Globus pallidus (tissue), 1 donor: ENCODE measurements at regions not wholly inside any gene's neighbourhood (a gene's known extent, or its start where the extent isn't known, plus 50 kb on each side); places are given as distances from the start of the nearest gene placed in this dataset.
"Not testable (repeated sequence)": the region's sequence is repeated elsewhere in the genome, so short reads cannot be mapped to it uniquely, and the experiment has no call there.

Source experiments
- DNase-seq: peaks from one replicate; pipeline ENCODE4 v3.0.0-alpha.2; 2015; ENCODE audit warnings: low spot score

DNA sequence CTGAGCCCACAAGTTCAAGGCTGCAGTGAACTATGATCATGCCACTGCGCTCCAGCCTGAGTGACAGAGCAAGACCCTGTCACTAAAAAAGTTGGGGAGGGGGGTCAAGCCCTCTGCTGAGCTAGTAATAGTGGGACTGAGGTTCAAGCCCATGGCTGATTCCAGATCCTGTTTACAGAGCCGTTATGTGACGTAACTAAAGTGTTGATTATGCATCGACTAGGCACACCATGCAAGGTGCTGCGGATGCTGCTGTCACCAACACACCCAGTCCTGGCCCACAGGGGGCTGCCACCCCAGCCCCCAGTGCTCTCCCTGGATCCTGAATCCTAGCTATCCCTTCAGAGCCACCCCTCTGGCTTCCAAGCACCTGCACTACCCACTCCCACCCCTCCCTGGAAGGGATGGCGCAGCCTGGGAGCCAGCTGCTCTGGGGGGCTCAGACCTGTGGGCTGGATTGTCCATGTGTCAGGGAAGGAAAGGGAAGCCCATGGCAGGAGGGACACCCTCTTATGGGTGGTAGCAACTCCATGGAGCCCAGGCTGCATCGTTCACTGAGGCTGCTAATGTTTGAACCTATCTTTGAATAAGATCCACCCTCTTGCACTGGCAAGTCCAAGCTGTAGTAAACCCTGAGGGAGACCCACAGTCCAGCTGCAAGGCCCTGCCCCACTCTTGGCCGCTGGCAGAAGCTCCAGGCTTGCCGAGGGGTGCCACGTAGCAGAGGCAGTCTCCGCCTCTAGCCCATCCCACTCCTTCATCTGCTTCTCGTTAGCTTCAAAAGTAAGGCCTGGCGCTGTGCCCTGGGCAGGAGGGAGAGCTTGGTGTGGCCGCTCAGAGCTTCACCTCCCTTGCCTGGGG is 95.0 kb downstream of the SNX5 start:
- no peak for DNase-seq

DNA sequence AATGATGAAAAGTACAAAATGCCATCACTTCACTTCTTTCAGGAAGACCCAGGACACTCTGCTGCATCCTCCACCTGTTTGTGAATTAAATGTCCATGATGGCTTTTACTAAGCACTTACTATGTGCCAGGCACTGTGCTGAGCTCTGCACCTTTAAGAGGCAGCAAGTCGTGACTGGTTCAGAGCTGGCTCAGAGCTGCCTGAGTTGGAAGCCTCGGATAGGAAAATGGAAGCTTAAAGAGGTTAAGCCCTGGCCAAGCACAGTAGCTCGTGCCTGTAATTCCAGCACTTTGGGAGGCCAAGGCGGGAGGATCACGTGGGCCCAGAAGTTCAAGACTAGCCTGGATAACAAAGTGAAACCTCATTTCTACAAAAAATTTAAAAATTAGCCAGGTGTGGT is 95.6 kb downstream of the SNX5 start:
- DNase-seq = no peak

GRCh38 chr20:17872434-17872833 is 96.2 kb downstream of the SNX5 start:
- no peak for DNase-seq

- no peak for DNase-seq
Measured at GRCh38 chr20:17871886-17872285, 96.7 kb downstream of the SNX5 start.

- no peak for DNase-seq
Measured at GRCh38 chr20:17871181-17871580, 97.4 kb downstream of the SNX5 start.

- no peak for DNase-seq
Measured at GRCh38 chr20:17870086-17870740, 98.4 kb downstream of the SNX5 start.

- DNase-seq = no peak
Measured at GRCh38 chr20:17869295-17869994, 99.1 kb downstream of the SNX5 start.

- no peak for DNase-seq
Measured at GRCh38 chr20:17868700-17869231, 99.8 kb downstream of the SNX5 start.

DNA sequence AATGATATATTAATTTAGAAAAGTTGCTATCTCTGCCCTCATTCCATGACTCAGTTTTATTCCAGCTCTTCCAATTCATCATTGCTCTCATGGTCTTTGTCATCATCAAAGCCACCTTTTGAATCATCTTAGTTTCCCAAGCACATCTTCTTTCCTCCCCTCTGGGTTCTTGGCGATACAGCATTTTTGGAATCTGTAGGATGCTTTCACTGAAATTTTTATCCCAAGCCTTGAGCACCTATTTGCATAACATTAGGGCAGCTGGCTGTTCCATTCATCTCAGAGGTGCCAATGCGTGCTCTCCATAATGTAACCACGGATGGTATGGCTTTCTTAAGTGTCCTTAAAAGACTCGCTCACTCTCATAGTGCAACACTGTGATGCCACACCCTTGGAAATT is 100.4 kb downstream of the SNX5 start:
- no peak for DNase-seq

- DNase-seq = no peak
Measured at GRCh38 chr20:17867131-17867925, 101.3 kb downstream of the SNX5 start.

GRCh38 chr20:17866234-17867001 is 102.2 kb downstream of the SNX5 start:
- DNase-seq = no peak

- no peak for DNase-seq
Measured at GRCh38 chr20:17863577-17864292, 104.9 kb downstream of the SNX5 start.

- no peak for DNase-seq
Measured at GRCh38 chr20:17863209-17863576, 105.4 kb downstream of the SNX5 start.

DNA sequence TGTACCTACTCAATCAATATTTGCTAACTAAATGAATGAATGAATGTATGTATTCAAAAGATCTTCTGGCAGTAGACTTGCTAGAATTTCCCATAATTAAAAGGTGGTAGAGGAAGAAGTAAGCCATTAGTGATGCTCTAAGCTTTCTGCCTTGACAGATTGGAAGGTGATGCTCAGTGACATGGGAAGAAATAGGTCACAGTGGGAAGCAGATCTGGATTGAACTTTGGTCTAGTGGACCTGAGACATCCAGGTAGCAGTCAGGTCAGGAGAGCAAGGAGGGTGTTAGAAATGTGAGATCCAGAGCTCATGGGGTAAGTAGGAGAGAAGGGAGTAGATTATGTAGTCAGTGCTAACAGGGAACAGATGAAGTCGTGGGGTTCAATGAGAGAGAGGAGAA is 106.4 kb downstream of the SNX5 start:
- DNase-seq = no peak

DNA sequence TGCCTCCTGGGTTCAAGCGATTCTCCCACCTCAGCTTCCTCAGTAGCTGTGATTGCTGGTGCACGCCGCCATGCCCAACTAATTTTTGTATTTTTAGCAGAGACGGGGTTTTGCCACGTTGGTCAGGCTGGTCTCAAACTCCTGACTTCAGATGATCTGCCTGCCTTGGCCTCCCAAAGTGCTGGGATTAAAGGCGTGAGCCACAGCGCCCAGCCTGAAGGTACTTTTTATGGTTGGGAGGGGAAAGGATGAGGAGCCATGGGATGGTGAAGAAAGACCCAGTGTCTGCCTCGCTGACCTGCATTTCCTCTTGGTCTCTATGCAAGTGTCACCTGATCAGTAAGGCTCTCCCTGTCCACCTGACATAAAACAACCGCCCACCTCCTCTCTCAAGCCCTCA is 107.0 kb downstream of the SNX5 start:
- DNase-seq = not testable (repeated sequence)

DNA sequence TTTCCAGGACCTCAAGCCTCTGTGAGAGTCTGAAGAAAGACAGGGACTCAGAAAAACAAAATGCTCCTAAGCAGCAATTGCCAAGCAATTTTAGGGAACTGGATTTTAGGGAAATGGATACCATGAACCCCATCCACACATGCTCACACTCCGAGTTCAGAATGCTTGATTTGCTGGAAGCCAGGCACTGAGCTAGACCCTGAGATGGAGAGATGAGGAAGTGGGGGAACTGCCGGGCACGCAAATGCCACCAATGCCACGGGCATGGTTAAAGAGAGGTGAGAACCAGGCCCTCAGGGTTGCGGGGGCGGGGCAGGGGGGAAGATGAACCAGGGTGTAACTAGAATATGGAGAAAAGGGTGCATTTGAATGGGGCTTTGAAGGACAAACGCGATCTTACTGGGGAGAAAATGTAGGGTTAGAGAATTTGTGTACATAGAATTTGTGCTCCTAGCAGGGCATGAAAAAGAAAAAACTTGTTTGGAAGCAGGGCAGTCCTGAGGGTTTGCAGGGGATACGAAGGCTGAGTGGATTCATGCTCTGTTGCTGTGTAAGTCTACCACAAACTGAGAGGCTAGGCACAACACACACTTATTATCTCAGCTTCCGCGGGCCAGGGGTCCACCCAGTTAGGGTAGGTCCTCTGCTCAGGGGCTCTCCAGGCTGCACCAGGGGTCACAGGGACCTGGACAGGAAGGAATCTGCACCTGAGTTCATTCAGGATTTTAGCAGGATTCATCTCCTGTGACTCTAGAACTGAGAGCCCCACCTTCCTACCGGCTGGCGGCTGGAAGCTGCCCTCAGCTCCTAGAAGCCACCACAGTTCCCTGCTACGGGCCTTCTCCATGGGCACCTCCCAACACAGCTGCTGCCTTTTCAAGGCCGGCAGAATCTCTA is 108.0 kb downstream of the SNX5 start:
- DNase-seq = no peak

- DNase-seq = no peak
Measured at GRCh38 chr20:17859616-17860232, 108.9 kb downstream of the SNX5 start.

GRCh38 chr20:17859002-17859615 is 109.5 kb downstream of the SNX5 start:
- no peak for DNase-seq
